ENCODE measurements at regions not wholly inside any gene's neighbourhood (a gene's known extent, or its start where the extent isn't known, plus 50 kb on each side); places are given as distances from the start of the nearest gene placed in this dataset.

GRCh38 chr13:97761796-97762540, 191.5 kb upstream of the IPO5 start:
- Histone ChIP-seq H3K4me3 (ENCODE audit: low read depth in 2 of 2, low read length in 2 of 2) (no peak overlapping the region), H3K27me3 (ENCODE audit: control insufficient read depth, insufficient read depth, low read length) (no peaks in the 10 kb centered on the region; the same call in none of the 2 replicates), H3K36me3 (ENCODE audit: control insufficient read depth, insufficient read depth, low read length) (no peaks in the 10 kb centered on the region), H3K9me3 (ENCODE audit: control insufficient read depth, insufficient read depth, low read depth, low read length) (no peaks in the 10 kb centered on the region), H3K4me1 (ENCODE audit: control insufficient read depth, insufficient read depth, low read length) (no peaks in the 10 kb centered on the region), H3K27ac (ENCODE audit: low read length) (no peak overlapping the region)
- TF ChIP-seq REST (IDR thresholded peaks at IDR 0.05; ENCODE audit: insufficient read depth in 1 of 2, low read depth in 2 of 2, low read length in 1 of 2) (no peak), POLR2AphosphoS5 (IDR thresholded peaks at IDR 0.05; ENCODE audit: low read depth, low read length) (no peak)
- no peak for ATAC-seq
- CTCF ChIA-PET = no interaction called here
- no TSS peak for BruUV-seq (replicated peaks)
- DNase-seq (ENCODE audit: low read depth, low spot score) = no peak
- in situ Hi-C loops (cut with HindIII; ENCODE audit: low pct_unique_long_range_greater_than_20kb, low sequenced_read_pairs) = no loop called here
- POLR2A ChIA-PET = no interaction called here
- intact Hi-C loops (cut with micrococcal nuclease; ENCODE audit: unreplicated experiment) = no loop called here

- ATAC-seq (no peak), DNase-seq (ENCODE audit: low read depth, low spot score) (no peak)
- in situ Hi-C loops (cut with HindIII; ENCODE audit: low pct_unique_long_range_greater_than_20kb, low sequenced_read_pairs) = no loop called here
- H3K9me3 ChIP-seq (ENCODE audit: control insufficient read depth, insufficient read depth, low read depth, low read length) = no peaks in the 10 kb centered on the region
- no peak overlapping the region for H3K27ac ChIP-seq (ENCODE audit: low read length)
- no peaks in the 10 kb centered on the region for H3K27me3 ChIP-seq (ENCODE audit: control insufficient read depth, insufficient read depth, low read length)
- intact Hi-C loops (cut with micrococcal nuclease; ENCODE audit: unreplicated experiment) = no loop called here
- H3K4me3 ChIP-seq (ENCODE audit: low read depth in 2 of 2, low read length in 2 of 2) = no peak overlapping the region
- no peaks in the 10 kb centered on the region for H3K4me1 ChIP-seq (ENCODE audit: control insufficient read depth, insufficient read depth, low read length)
- CTCF ChIA-PET = no interaction called here
- TF ChIP-seq SIN3A (IDR thresholded peaks at IDR 0.05; ENCODE audit: borderline replicate concordance, insufficient read depth, low read depth, low read length) (no peak), REST (IDR thresholded peaks at IDR 0.05; ENCODE audit: insufficient read depth in 1 of 2, low read depth in 2 of 2, low read length in 1 of 2) (no peak), POLR2AphosphoS5 (IDR thresholded peaks at IDR 0.05; ENCODE audit: low read depth, low read length) (no peak), TCF7L2 (IDR thresholded peaks at IDR 0.05; ENCODE audit: low read depth, low read length) (no peak), CTCF (IDR thresholded peaks at IDR 0.05) (no peak)
- BruUV-seq (replicated peaks) = no TSS peak
- POLR2A ChIA-PET = no interaction called here
- H3K36me3 ChIP-seq (ENCODE audit: control insufficient read depth, insufficient read depth, low read length) = no peaks in the 10 kb centered on the region
These were observed 186.7 kb upstream of the IPO5 start for GRCh38 chr13:97766749-97767148.
